GM18951 (cell line): ENCODE measurements at regions not wholly inside any gene's neighbourhood (a gene's known extent, or its start where the extent isn't known, plus 50 kb on each side); places are given as distances from the start of the nearest gene placed in this dataset.

Experiments used
- POLR2A ChIP-seq: IDR thresholded peaks from 4 replicates; pipeline ENCODE4 v1.6.1; 2011; ENCODE audit warnings: mild to moderate bottlenecking; ENCODE audit not compliant: insufficient read length, insufficient read depth; ENCODE audit errors: extremely low read depth
- in situ Hi-C: fragments of 300-500 bp; cut with MboI; formaldehyde crosslinking; loops from one replicate; pipeline ENCODE4 v1.12.0; 2022; ENCODE audit warnings: low sequenced_read_pairs, mixed read lengths, inconsistent platforms; ENCODE audit not compliant: unreplicated experiment

DNA sequence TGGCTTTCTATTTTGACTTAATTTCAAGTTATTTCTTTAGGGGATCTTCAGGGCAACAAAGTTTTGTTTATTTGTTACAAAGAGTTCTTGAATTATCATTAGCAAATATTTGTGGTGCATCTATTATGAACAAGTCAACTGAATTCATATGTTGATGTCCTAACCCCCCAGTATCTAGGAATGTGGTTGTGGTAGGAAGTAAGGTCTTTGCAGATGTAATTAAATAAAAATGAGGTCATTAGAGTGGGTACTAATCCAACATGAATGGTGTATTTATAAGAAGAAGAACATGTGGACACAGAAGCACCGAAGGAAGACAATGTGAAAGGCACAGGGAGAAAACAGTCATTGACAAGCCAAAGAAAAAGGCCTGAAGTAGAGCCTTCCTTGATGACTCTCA is 474.0 kb upstream of the DAB2 start:
- in situ Hi-C loops: no loop called here
- no peak for TF ChIP-seq POLR2A

DNA sequence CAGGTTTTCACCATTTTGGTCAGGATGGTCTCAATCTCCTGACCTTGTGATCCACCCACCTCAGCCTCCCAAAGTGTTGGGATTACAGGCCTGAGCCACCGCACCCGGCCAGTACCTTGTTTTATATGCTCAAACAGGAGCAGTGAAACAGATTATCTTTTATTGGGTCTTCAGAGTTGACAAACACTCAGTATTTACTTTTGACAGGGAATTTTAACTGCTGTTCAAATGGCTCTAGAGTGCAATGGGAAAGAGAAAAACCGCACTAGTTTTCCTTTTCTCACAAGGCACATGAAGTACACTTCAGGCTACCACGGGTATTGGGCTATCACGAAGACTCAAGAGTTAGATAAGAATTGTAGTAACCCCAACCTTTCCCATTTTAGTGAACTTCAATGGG is 471.9 kb upstream of the DAB2 start:
- in situ Hi-C loops: no loop called here
- TF ChIP-seq POLR2A: no peak

DNA sequence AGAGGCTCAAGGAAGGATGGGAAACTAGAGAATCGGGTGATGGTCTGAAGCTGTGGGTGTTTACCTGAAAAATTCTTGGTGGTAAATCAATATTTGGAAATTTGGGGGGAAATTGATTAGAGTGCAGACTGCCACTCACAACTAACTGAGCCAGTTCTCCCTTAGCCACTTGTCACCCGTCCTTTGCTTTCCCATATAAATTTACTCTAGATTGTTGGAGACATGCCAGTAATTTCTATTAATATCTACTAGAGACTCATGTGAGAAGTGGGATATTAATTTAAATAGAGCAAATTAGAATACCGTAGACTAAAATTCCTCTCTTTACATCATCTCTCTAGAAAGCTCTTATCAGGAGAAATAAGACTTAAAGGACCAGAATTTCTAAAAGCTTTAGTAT is 471.3 kb upstream of the DAB2 start:
- TF ChIP-seq POLR2A: no peak
- in situ Hi-C loops: no loop called here

DNA sequence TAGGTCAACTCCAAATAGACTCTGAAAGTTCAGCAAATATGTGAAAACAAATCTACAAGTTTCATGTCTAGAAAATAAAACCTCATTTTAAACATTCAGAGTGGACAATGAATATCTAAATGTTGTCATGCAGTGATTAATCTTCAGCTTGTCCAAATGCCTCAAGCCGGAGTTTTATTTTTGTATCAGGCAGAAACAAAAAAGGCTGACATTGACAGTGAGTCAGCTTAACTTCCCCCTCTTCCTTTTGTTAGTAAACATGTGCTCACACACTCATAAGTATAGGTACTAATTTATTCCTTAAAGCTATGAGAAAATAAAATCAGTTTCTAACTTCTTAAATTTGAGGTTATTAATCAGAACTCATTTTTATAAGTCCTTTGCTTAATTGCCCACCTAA is 467.9 kb upstream of the DAB2 start:
- in situ Hi-C loops: no loop called here

DNA sequence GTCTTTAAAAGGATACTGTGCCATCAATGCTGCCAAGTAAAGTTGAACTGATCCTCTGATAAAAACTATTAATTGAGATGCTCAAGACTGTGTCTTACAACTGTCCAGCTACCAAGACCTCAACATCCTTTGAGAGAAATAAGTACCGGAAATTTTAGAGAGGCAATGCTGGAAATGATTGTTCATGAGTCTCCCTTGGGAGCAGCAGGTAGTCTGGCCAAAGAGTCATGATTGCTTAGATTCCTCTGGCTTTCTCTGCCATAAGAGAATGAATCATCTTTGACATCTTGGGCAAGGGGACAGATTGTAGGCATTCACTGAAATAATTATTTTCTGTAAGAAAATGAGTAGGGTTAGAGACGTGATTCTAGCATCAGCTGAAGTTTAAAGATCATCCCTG is 466.6 kb upstream of the DAB2 start:
- in situ Hi-C loops: no loop called here

More for the DNA sequence above, 467.9 kb upstream of the DAB2 start:
- TF ChIP-seq POLR2A: no peak

DNA sequence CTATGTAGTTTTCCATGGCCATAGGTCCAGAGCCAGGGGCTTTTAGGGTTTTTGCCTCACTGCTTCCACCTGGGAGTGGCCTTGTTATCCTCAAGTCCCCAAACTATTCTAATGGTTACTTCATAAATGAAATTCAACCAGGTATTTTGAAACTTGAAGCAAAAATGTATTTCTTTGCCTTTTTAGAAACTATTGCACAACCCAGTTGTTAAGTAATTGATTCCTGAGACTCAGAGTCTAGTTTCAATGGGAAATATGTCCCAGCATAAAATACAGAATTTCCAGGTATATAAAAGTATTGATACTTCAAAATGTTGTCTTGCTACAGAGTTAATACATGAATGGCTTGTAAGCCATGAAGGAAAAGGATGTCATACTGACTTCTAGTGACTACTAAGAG is 456.2 kb upstream of the DAB2 start:
- in situ Hi-C loops: no loop called here
- no peak for TF ChIP-seq POLR2A

More for the DNA sequence above, 466.6 kb upstream of the DAB2 start:
- TF ChIP-seq POLR2A: no peak

DNA sequence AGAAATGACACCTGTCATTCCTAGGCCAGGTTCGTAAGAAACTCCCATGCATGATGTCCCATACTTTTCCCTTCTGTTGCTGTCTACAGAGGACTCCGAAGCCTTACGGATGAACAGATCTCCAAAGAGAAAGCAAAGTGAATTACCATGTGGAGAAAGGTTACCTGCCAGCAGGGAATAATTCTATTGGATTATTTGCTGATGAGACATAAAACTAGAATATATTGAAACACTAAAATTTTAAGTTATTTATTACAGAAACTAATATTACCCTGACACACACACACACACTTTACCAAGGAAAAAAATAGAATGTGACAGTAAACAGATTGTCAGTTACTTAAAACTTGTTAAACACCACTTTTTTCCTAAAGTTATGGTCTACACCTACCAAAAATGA is 452.7 kb upstream of the DAB2 start:
- TF ChIP-seq POLR2A: no peak
- in situ Hi-C loops: no loop called here

DNA sequence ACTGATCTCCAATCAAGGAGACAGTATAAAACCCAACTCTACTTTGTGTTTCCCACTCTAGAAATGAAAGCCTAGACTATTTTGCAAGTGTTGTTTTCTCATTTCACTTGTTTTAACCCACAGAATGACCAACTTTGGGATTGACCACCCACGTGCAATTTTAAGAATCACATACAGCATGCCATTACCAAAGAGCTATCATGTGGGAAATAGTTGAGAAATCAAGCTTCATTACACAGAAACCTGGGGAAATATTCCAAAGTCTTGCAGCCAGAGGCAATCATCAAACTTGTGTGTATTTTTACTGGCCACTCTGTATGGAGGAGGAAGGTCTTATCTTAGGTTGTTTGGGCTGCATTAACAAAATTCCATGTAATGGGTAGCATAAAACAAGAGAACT is 451.4 kb upstream of the DAB2 start:
- in situ Hi-C loops: no loop called here

DNA sequence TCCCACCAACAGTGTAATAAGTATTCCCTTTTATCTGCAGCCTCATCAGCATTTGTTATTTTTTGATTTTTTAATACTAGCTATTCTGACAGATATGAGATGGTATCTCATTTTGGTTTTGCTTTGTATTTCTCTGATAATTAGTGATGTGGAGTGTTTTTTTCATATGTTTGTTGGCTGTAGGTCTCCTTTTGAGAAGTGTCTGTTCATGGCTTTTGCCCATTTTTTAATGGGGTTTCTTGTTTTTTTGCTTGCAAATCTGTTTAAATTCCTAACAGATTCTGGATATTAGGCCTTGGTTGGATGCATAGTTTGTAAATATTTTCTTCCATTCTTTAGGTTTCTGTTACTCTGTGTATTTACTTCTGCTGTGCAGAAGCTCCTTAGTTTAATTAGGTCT is 445.4 kb upstream of the DAB2 start:
- no peak for TF ChIP-seq POLR2A
- in situ Hi-C loops: no loop called here

More for the DNA sequence above, 451.4 kb upstream of the DAB2 start:
- no peak for TF ChIP-seq POLR2A

DNA sequence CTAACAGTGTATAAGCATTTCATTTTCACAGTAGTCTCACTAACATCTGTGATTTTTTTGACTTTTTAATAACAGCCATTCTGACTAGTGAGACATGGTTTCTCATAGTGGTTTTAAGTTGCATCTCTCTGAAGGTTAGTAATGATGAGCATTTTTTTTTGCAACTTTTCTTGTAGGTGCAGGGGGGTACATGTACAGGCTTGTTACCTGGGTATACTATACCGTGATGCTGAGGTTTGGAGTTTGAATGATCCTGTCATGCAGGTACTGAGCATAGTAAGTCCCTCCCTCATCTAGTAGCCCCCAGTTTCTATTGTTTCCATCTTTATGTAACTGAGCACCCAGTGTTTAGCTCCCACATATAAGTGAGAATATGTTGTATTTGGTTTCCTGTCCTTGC is 444.6 kb upstream of the DAB2 start:
- in situ Hi-C loops: no loop called here
- TF ChIP-seq POLR2A: no peak

DNA sequence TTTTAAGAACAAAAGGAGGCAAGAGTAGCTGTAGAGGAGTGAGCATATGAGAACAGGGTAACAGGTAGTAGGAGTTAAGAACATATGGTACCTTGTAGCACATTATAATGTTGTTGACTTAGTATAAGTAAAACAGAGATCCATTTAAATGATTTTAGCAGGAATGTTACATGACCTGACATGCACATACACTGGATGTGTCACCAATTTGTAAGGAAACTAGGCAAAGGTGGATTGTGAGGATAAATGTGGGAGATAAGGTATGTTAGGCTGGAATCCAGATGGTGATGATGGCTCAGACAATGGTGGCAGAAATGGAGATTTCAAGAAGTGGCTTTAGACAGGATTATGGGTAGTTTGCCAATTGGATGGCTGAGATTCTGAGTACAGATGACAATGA is 443.1 kb upstream of the DAB2 start:
- in situ Hi-C loops: no loop called here
- TF ChIP-seq POLR2A: no peak

DNA sequence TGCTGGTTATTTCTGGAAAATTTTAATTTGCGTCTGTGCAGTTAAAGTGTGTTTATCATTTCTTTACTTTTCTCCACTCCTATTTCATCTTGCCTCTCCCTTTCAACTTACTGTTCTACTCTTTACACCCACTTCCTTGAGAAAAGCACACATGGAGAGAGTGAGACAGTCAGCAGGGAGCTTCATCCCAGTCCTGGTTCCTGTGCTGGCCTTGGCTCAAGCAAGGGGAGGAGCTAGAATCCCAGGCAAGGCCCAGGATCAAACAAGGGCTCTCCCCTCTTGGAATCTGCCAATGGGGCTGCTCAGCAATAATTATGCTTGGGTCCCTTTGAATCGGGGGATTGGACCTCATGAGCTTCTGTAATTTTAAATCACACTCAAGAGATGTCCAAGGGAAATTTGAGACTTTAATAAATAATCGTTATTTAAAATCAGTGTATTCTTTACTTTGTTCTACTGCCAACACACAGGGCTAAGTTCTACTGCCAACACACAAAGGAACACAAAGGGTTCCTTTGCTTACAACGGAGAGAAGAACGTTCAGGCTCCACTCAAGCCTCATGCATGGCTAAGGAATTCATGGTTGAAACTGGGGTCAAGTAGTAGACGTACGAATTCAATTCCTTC is 439.3 kb upstream of the DAB2 start:
- in situ Hi-C loops: no loop called here
- no peak for TF ChIP-seq POLR2A

DNA sequence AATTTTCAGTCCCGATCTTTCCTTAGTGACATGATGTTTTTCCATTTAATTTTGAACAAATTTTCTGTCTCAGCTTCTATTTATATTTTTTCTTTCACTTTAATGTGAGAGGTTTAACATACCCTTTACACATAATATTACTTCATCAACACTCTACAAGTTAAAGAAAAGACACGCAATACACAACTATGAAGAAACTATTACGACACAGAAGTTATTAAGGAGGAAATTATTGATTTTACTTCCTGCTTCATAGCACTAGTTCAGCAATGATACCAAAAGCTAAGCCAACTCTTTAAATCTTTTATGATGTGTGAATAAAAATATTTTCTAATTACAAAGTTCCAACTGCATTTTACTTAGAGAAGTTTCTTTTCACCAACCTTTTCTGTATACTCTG is 432.3 kb upstream of the DAB2 start:
- in situ Hi-C loops: no loop called here
- no peak for TF ChIP-seq POLR2A

DNA sequence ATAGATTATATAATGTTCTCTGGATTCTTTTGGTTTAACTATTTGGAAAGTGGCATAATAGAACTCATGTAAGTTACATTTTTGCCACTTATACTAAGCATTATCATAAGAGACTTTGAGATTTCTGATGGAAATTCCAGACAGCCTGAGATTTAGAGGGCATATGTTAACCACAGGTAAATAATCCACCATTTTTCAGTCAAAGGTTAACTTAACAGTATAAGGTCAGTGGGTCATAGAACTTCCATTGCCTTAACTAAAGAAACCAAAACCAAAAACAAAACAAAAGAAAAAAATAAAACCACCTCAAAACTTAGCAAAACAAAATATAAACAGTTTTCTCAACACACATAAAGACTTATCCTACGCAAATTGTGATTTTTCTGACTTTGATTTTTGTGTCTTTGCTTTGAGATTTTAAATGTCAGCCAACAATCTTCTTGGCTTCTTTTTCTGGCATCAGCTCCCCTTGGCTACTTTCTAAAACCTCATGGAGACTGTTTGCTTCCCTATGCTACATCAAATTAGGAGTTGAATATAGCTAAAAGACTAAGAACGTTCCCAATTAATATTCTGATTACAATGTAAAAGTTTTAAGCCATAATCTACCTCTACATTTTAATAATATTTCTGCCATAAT is 430.1 kb upstream of the DAB2 start:
- TF ChIP-seq POLR2A: no peak
- in situ Hi-C loops: no loop called here

DNA sequence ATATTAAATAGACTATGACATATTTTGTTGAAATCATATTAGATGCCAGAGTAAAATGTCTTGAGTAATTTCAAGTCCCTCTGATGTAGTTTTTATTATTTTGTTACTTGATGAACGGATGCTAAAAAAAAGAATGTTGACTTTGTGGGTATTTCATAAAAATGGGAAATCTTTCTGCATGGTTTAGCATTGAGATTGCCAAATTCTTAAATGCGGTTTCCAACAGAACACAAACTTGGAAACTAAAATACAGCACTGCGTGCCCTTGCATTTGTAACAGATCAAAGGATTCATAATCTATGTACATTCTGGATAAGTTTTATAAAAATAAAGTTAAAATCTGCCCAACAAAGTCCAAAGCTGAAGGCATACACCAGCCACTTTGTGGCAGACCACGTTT is 425.5 kb upstream of the DAB2 start:
- TF ChIP-seq POLR2A: no peak
- in situ Hi-C loops: no loop called here

DNA sequence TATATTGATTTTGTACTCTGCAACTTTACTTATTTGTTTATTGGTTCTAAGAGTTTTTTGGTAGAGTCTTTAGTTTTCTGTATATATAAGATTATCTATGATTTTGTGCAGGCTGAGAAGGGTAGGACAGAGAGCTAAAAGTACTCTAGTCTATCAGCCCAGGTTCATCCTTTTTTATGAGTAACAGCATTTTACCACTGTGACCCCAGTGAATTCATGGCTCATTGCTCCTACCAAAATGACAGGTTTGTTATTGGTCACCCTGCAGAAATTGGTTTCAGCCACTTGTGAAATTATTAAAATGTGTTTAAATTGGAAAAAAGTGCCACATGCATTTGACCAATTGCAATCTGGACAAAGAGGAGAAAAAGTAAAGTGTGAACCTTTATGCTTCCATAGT is 421.4 kb upstream of the DAB2 start:
- in situ Hi-C loops: no loop called here
- no peak for TF ChIP-seq POLR2A
